ENCODE measurements at regions not wholly inside any gene's neighbourhood (a gene's known extent, or its start where the extent isn't known, plus 50 kb on each side); places are given as distances from the start of the nearest gene placed in this dataset.

GRCh38 chr14:66070542-66071319, 415.4 kb upstream of the CCDC196 start:
- Histone ChIP-seq H3K4me3 (no peak overlapping the region), H3F3A (replicated peaks; ENCODE audit: low read depth) (no peaks in the 10 kb centered on the region), H3K79me2 (replicated peaks; ENCODE audit: insufficient read depth) (no peaks in the 10 kb centered on the region), H3K4me2 (no peak overlapping the region), H3K36me3 (ENCODE audit: insufficient read depth) (no peaks in the 10 kb centered on the region), H3K4me1 (ENCODE audit: insufficient read depth) (no peaks in the 10 kb centered on the region), H3K9me2 (ENCODE audit: insufficient read depth) (0 out of 2 replicates have a peak, but pooled peaks cover 3% of the 10 kb centered on the region), H2AFZ (peak overlapping the region; percentile 44; the same call in 1 of the 2 replicates), H3K27me3 (ENCODE audit: insufficient read depth) (no peaks in the 10 kb centered on the region), H4K20me1 (replicated peaks; ENCODE audit: insufficient read depth) (no peaks in the 10 kb centered on the region), H3K27ac (ENCODE audit: low read depth) (no peak overlapping the region)
- Mint-ChIP-seq H3K4me3 (no peak overlapping the region), H3K36me3 (ENCODE audit: low read depth) (no peaks in the 10 kb centered on the region), H3K27me3 (ENCODE audit: insufficient read depth, low read depth, poor library complexity) (peaks cover 2% of the 10 kb centered on the region), H3K27ac (no peak overlapping the region), H3K9me3 (no peaks in the 10 kb centered on the region), H3K4me1 (peaks cover 8% of the 10 kb centered on the region)
- peak; percentile 90 for DNase-seq (ENCODE audit: low spot score)
- TF ChIP-seq CTCF (conservative IDR thresholded peaks at IDR 0.05; ENCODE audit: low read depth in 2 of 2) = peak; percentile 92 to 93
- TF ChIP-seq POLR2AphosphoS5 (IDR thresholded peaks at IDR 0.05; ENCODE audit: low read depth) = no peak
- peak; percentile 9; the same call in 1 of the 2 replicates for TF ChIP-seq ZNF462 (CRISPR knock-in tag; IDR thresholded peaks at IDR 0.05)
- TF ChIP-seq EZH2 (IDR thresholded peaks at IDR 0.05; ENCODE audit: low read depth, unreplicated experiment) = no peak
- ATAC-seq = peak; percentile 98
